GM19463 (cell line): ENCODE measurements at regions not wholly inside any gene's neighbourhood (a gene's known extent, or its start where the extent isn't known, plus 50 kb on each side); places are given as distances from the start of the nearest gene placed in this dataset.
"Not testable (repeated sequence)": the region's sequence is repeated elsewhere in the genome, so short reads cannot be mapped to it uniquely, and the experiment has no call there.

Source experiments
- ATAC-seq: cut with Tn5 transposase; IDR thresholded peaks from one replicate; pipeline ENCODE4 v1.9.1; 2021; ENCODE audit warnings: mild to moderate bottlenecking, moderate library complexity; ENCODE audit not compliant: unreplicated experiment

DNA sequence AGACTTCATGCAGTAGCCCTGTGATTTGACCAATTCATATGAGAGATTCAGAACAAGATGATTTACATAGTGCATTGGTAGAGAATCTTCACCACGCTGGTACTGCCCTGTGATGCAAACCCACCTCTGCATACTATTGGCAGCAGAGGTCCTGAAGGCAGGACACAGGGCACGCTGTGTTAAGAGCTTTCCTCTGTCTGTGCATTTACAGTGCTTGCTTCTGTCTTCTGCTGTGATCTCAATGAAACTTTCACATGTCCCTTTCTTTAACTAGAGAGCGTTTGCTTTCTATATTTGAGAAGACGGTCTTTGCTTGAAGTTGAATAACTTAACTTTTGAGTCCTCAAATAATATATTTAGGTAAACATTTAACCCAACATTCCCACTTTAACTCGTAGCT is 219.0 kb upstream of the SPRY2 start:
- ATAC-seq = no peak

DNA sequence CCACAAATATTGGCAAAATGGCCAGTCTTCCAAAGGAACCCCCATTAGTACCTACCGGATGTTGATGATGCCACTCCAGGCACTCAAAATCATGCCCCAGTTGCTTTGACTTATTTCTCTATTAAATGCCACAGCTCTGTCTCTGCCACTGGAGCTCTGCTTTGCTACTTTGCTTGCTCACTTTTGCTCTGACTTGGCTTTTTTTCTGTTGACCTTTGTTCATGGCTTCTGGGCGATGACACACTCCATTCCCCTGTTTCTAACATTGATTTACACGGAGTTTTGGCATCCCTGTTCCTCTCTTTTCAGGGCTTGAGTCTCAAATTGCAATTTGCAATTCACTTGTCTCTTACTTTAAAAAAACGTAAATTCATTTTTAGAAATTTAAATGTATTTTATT is 217.1 kb upstream of the SPRY2 start:
- no peak for ATAC-seq

DNA sequence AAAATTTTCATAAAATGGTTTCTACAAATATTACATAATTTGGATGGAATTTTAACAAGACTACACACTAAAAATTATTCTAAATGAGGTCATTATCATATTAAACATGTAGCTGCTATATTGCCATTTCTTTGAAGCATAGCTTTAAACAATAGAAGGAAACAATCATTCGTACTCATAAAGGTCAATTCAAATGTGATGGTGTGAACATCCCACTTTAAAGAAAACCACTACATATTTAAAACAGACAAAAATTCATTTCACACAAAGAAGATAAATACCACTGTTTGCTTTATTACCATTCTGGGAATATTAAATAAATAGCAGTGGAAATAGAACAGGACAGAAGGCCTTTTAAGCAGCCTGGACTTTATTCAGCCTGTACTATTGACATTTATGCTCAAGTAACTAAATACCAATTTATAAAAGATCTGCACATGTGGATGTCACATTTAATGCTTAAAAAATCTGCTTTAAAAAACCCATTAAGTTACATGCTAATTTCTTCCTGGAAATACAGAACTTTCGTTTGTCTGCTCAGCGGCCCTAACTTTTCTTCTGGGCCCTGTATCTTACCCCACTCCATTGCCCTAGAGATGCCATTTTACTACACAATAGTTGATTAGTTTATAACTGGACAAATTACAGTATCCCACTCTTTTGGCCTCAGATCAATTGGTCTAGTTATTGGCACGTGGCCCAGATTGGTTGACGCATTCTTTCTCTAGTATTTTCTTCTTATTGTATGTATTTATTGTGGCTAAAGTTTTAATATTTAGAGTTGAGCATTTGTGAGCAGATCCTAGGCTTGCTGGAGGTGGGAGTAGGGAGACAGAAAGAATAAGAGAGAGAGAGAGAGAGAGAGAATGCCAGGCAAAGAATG is 215.1 kb upstream of the SPRY2 start:
- ATAC-seq = no peak

DNA sequence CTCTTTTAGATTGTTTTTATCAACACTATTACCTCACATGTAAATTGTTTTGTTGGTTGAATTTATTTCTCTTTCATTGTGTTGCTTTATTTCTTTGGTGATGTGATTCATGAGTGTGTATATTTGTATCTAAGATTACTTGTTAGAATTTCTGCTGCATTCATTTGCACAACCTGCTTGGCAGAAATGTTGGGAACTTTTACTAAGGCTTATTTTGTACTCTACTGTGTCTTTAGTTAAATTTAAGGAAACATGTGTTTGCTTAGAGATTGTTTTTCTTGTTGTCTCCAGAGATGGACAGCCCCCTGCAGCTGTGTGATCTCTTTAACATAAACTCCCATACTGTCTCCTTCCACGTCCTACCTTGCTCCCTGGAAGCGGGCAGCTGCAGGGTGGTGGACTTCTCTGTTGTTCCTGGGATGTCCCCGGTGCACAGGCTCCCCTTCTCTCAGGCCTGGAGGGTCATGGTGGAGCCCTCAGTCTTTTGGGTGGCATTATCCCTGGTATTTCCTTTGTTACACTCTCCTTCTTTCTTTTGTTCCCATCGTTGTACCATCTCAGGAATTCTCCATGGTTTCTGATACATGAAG is 212.0 kb upstream of the SPRY2 start:
- ATAC-seq = no peak

DNA sequence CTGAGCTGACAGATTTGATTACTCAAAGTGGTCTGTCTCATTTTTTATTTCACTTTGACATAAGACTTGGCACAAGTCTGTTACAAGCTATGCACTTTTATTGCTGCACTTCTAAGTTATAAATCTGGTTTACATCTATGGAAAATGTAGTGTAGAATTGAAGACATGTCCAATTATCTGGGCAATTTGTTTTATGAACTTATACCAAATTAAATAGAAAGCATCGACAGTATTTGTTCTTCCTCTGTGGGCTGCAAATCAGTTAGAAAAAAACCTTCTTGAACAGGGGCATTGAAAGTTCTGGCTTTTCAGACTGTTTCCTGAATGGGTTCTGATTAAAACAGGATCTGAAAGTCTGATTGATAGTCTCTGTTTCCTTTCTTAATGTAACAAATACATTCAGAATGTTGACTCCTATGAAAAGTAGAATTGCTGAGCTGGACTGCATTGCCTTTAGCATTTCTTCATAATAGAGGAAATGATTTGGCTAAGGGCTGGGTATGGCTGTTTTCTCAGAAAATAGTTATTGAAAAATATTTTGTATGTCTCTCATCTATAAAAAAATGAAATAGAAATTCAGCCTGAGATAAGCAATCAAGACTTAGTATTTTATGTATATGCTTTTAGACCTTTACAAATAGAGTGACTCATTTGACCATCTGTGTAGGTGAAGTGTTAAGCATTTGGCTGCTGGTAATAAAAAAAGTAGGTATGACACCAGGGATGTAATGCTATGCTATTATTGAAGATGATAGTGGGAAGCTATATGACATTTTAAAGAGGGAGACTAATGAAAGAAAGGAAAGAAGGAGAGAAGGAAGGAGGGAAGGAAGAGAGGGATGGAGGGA is 210.9 kb upstream of the SPRY2 start:
- no peak for ATAC-seq

DNA sequence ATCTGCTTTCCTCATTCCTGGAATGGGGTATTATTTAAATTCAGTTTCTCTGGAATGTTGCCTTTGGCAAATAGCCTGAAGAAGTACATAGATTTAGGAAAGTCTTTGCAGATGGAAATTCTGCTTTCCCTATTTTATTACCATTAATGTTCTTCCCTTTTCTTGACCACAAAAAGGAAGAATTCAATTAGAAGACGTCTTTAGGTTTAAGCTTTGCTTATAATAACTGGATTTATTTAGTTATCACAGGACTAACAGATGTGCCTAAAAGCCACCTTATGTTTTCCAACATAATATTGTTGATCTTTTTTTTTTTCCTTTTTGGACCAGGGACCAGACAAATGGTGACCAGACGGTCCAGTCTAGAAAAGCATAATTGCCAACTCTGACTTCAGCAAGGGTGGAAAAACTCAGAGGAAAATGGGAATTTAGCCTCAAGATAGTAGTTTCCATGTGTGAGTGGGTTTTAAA is 210.1 kb upstream of the SPRY2 start:
- ATAC-seq = no peak

DNA sequence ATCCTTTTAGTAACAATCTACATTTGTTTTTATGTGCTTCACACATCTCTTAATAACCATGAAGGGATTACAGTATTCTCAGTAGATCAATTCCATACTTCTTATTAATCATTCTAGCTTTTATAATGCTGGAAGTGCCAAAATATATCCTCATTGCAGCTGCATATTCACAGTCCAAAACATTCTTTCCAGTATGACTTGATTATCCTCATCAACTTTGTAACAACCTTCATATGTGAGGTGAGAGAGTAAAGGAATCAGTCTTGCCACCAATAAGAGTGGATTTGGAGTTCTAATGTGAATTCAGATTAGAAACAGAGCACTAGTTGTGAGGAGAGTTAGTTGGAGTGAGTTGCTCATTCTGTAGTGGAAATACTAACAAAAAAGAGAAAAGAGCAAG is 208.0 kb upstream of the SPRY2 start:
- no peak for ATAC-seq

DNA sequence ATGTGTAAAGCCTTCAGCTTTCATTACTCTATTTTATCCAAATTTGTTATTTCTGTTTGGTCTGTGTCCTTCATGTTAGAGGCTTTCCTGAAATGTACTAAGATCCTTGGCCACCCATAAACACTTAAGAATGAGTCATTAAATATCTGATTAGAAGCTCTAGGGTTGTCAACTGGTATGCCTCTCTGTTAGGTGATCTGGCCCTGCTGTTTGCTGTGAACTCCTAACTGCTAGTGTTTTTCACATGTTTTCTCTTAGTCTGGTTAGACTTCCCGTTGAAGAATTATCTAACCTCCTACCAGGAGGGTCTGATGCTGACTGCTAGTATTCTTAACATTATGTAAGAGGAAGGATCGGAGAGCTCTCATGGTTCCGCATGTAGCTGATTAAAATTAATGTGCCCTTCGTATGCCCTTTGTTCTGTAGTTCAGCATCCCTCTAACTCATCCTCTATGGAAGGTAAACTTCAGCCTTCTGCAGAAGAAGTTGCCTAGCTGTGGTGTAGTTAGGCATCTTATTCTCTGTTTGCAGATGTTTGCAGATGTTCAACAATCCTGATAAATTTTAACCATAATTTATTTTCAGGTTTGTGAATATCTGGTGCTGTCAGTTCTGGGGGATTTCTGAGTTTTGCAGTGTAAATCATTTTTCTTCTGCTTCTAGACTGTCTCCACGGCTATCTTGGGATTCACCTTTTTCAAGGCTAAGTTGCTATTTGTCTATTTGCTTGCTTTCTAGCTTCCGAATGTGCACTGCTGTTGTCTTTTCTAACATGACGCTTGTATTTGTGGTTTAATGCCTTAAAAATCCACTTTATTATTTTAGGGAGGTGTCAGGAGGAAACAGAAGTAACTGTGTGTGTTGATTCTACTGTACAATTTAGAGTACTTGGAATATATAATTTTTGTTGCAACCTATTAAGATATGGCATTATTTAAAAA is 207.2 kb upstream of the SPRY2 start:
- no peak for ATAC-seq

DNA sequence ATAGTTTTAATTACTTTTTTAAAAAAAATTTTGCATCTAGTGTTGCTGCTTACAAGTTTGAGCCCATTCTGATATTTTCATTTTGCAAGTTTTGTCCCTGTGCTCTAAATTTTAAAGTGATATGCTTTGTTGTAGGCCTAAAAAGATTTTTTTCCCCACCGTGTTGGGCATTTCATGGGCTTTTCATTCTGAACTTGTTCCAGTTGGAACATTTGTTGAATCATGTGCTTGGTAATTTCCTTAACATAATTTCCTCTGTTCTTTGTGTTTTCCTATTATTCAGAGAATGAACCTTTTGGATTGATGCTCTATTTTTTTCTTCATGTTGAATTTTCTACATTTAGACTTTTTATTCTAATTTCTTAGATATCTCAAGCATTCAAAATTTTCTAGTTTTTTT is 206.4 kb upstream of the SPRY2 start:
- no peak for ATAC-seq

DNA sequence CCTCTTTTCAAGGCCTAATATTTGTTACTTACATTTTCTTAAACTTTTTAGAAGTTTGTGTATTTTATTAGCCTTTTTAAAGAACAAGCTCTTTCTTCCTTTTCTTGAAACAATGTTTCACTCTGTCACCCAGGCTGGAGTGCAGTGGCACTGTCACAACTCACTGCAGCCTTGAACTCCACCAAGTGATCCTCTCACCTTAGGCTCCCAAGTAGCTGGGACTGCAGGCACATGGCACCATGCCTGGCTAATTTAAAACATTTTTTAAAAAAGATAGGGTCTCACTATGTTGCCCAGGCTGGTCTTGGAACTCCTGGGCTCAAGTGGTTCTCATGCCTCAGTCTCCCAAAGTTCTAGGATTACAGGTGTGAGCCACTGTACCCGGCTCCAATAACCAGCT is 192.2 kb upstream of the SPRY2 start:
- ATAC-seq = no peak

DNA sequence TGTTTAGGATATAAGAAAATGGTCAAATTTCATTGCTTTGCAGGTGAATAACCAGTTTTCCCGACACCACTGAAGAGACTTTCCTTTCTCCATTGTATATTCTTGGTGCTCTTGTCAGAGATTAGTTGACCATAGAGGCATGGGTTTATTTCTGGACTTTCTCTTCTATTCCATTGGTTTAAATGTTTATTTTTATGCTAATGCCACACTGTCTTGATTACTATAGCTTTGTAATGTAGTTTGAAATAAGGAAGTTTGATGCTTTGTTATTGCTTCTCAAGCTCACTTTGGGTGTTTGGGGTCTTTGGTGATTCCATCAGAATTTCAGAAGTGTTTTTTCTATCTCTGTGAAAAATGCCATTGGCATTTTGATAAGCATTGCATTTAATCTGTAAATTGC is 190.0 kb upstream of the SPRY2 start:
- no peak for ATAC-seq

DNA sequence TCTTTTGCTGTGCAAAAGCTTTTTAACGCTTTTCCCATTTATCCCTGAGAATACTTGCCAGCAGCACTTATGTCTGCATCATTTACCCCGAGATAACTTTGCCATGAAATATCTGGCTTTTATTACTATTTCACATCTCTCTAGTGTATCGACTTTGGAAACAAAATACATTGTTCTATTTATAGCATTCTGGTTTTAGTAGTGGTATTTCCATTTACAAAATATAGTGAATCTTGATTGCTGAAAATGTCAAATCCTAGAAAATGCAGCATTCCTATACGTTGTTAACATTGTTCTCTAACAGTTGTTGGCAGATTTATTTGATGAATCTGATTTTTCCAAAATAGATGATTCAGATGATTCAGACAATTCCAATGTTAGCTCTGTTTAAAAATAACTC is 189.3 kb upstream of the SPRY2 start:
- no peak for ATAC-seq

DNA sequence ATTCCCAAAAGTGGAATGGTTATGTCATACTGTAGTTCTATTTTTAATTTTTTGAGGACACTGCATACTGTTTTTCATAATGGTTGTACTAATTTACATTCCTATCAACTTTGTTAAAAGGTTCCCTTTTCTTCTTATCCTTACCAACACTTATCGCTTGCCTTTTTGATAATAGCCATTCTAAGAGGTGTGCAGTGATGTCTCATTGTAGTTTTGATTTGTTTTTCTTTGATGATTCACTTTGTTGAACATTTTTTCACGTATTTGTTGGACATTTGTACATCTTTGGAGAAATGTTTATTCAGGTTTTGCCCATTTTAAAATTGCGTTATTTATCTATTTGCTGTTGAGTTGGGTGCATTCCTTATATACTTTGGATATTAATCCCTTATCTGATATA is 188.8 kb upstream of the SPRY2 start:
- no peak for ATAC-seq

DNA sequence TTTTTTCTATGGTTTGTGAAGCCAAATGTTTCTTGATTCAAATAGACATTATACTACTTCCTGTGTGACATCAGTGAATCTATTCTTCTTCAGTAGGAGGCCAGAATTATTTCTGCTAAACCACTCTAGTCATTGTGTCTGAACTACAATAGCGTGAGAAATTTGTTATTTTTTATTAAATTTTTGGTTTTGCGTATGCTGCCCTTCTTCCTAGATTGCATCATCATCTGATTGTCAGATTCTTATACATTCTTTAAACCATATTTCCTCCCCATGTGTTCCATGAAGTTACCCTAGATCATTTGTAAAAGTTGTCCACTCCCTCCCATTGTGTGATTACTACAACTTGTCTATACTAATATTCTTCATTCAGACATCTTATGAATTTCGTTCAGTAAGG is 187.8 kb upstream of the SPRY2 start:
- no peak for ATAC-seq

DNA sequence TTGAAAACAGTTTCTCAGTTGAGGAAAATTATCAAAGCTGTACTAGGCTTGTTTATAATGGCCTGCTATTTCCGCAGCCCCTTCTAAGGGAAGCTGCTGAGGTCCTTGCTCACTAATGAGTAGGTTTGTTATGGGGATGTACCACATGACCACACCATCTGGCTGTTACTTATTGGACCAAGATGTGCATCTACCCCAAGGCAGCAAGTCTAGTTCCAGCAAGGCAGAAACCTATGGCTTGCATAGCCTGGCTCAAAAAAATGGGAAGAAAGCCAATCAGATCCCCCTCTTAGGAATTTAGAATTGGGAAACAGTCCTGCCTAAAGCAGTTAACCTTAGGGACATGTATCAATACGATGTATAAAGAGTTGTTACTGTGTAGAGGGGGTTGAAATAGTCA is 186.5 kb upstream of the SPRY2 start:
- ATAC-seq = no peak

DNA sequence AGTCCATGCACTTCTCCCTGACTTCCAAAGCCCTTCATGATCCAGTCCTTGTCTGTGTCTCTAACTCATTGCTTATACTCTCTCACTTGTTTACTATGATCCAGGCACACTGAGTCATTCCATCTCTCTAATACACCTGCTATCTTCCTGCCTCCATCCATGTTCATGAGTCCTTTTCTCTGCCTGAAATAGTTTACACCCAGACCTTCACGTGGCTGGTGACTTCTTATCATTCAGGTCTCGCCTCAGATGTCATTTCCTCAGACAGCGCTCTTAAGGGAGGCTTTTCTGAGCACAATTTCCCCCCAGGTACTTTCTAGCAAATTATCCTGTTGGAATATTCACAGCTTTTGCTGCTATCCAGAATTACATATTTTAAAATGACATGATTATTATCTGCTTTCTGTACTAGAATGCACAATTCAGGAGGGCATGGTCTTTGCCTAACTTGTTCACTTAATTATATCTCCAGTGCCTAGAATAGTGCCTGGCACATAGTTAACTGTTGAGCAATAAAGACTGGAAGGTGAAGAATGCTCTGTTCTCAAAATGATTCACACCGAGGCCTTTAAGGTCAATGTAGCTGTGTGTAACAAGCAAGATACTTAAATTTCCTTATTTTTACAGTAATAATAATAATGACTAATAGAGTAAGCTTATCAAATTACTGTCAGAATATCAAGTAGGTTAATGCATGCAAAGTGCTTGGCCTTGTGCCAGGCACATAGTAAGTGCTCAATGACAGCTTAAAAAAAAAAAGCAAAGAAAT is 183.7 kb upstream of the SPRY2 start:
- no peak for ATAC-seq

DNA sequence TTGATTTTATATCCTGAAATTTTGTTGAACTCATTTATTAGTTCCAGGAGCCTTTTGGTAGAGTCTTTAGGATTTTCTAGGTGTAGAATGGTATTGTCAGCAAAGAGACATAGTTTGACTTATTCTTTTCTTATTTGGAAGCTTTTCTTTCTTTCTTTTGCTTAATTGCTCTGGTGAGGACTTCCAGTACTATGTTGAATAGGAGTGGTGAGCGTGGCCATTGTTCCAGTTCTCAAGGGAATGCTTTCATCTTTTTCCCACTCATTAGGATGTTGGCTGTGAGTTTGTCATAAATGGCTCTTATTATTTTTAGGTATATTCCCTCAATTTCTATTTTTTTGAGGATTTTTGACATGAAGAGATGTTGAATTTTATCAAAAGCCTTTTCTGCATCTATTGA is 182.2 kb upstream of the SPRY2 start:
- no peak for ATAC-seq

DNA sequence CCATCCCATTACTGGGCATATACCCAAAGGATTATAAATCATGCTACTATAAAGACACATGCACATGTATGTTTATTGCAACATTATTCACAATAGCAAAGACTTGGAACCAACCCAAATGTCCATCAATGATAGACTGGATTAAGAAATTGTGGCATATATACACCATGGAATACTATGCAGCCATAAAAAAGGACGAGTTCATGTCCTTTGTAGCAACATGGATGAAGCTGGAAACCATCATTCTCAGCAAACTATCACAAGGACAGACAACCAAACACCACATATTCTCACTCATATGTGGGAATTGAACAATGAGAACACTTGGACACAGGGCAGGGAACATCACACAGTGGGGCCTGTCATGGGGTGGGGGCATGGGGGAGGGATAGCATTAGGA is 181.5 kb upstream of the SPRY2 start:
- ATAC-seq = not testable (repeated sequence)

DNA sequence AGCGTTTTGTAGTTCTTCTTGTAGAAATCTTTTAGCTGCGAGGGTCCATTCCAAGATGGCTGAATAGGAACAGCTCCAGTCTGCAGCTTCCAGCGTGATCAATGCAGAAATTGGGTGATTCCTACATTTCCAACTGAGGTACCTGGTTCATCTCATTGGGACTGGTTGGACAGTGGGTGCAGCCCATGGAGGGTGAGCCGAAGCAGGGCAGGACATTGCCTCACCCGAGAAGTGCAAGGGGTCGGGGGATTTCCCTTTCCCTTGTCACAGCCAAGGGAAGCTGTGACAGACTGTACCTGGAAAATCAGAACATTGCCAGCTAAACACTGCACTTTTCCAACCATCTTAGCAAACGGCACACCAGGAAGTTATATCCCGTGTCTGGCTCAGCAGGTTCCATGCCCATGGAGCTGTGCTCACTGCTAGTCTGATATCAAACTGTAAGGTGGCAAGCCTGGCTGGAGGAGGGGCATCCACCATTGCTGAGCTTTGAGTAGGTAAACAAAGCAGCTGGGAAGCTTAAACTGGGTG is 176.0 kb upstream of the SPRY2 start:
- ATAC-seq = no peak

DNA sequence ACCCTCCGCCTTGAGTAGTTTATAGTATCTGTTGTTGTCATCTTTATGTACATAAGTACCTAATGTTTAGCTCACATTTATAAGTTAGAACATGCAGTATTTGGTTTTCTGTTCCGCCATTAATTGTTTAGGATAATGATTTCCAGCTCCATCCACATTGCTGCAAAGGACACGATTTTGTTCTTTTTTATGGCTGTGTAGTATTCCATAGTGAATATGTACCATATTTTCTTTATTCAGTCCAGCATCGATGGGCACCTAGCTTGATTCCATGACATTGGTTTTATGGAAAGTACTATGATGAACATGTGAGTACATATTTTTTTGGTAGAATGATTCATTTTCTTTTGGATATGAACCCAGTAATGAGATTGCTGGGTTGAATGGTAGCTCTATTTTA is 174.4 kb upstream of the SPRY2 start:
- ATAC-seq = no peak
